ENCODE measurements at regions not wholly inside any gene's neighbourhood (a gene's known extent, or its start where the extent isn't known, plus 50 kb on each side); places are given as distances from the start of the nearest gene placed in this dataset.

- TF ChIP-seq CTCF (IDR thresholded peaks at IDR 0.05; ENCODE audit: low read length) (no peak), EZH2 (IDR thresholded peaks at IDR 0.05; ENCODE audit: borderline replicate concordance, low read length) (no peak)
Measured at GRCh38 chr3:88795503-88795902, 311.9 kb upstream of the EPHA3 start.

Measured in OCI-LY1 (cell line).